HCT116 (cell line): ENCODE measurements at regions not wholly inside any gene's neighbourhood (a gene's known extent, or its start where the extent isn't known, plus 50 kb on each side); places are given as distances from the start of the nearest gene placed in this dataset.

ENCODE experiments used
- ATAC-seq: fragments of 200-7000 bp; cut with Tn5 transposase; 2 replicates; pipeline ENCODE4 v1.9.1; 2020; ENCODE audit warnings: mild to moderate bottlenecking, moderate library complexity
- BruUV-seq: library from RNA; stranded (reverse); fragments of 400-500 nt; replicated peaks from 2 replicates; lab custom pipeline; 2021; lab: Mats Ljungman, UMichigan
- CTCF ChIA-PET: fragments of 300-600 bp; sonication (Branson Sonifier 250); formaldehyde crosslinking; loops from one replicate; lab custom pipeline; 2021; ENCODE audit warnings: antibody characterized with exemption; lab: Charles Lee
- POLR2A ChIA-PET: fragments of 300-600, 350-600 bp; sonication (Branson Sonifier 250); formaldehyde crosslinking; loops from one replicate; lab custom pipeline; 2021; ENCODE audit warnings: antibody characterized with exemption; lab: Charles Lee
- RAD21 ChIA-PET, 2 experiments: fragments of 300-600 bp; sonication (Branson Sonifier 250); formaldehyde crosslinking; loops; one replicate each; lab custom pipeline; 2023; ENCODE audit warnings: low total read pairs in 2 of 2; ENCODE audit not compliant: uncharacterized antibody in 2 of 2, unreplicated experiment in 2 of 2, low non-redundant PET in 1 of 2; lab: Charles Lee
- DNase-seq: peaks from one replicate; pipeline ENCODE4 v3.0.0-alpha.2; 2010; ENCODE audit warnings: low read depth, low spot score
- H2AFZ ChIP-seq: fragments of 200-600 bp; shearing (Covaris generic), sonication (generic); 2 replicates; pipeline ENCODE4 v1.6.1; 2017; ENCODE audit warnings: low read depth, mixed run types, mixed read lengths, antibody characterized with exemption, low read length; ENCODE audit not compliant: poor library complexity, severe bottlenecking
- H3K27ac ChIP-seq: 2 replicates; pipeline ENCODE4 v1.5.1; 2012; ENCODE audit warnings: low read depth, low read length
- H3K27me3 ChIP-seq: fragments of 200-600 bp; sonication (generic); 2 replicates; pipeline ENCODE4 v1.6.1; 2016; ENCODE audit warnings: mixed run types, low read length, mixed read lengths; ENCODE audit not compliant: insufficient read depth
- H3K36me3 ChIP-seq, 2 experiments: fragments of 200-500 bp in 1 of 2; fragments of 200-600 bp in 1 of 2; sonication (Bioruptor generic) in 1 of 2; sonication (generic) in 1 of 2; 2 replicates each; pipeline versions ENCODE4 v1.5.1 to v1.6.1; 2014 to 2016; ENCODE audit warnings: low read length in 2 of 2, inconsistent platforms in 1 of 2, mixed read lengths in 1 of 2, mixed run types in 1 of 2; ENCODE audit not compliant: insufficient read depth in 2 of 2, control insufficient read depth in 1 of 2
- H3K4me1 ChIP-seq, 2 experiments: fragments of 200-600 bp in 1 of 2; sonication (generic) in 1 of 2; 2 replicates each; pipeline versions ENCODE4 v1.5.1 to v1.6.1; 2012 to 2017; ENCODE audit warnings: low read length in 2 of 2, inconsistent platforms in 1 of 2, mild to moderate bottlenecking in 1 of 2, mixed read lengths in 1 of 2, mixed run types in 1 of 2, moderate library complexity in 1 of 2; ENCODE audit not compliant: insufficient read depth in 2 of 2, control insufficient read depth in 1 of 2
- H3K4me2 ChIP-seq: fragments of 200-600 bp; sonication (generic); 2 replicates; pipeline ENCODE4 v1.6.1; 2017; ENCODE audit warnings: mixed run types, low read length, mixed read lengths
- H3K4me3 ChIP-seq, 2 experiments: fragments of 200-600 bp in 1 of 2; sonication (generic) in 1 of 2; replicated peaks in 1 of 2; 2 replicates each; pipeline ENCODE4 v1.5.1; 2011 to 2016; ENCODE audit warnings: low read length in 2 of 2, control low read depth in 1 of 2, low read depth in 1 of 2, mild to moderate bottlenecking in 1 of 2, mixed read lengths in 1 of 2, mixed run types in 1 of 2
- H3K79me2 ChIP-seq: fragments of 200-600 bp; sonication (generic); 2 replicates; pipeline ENCODE4 v1.6.1; 2017; ENCODE audit warnings: mild to moderate bottlenecking, mixed run types, low read length, moderate library complexity, mixed read lengths; ENCODE audit not compliant: insufficient read depth
- H3K9ac ChIP-seq: fragments of 200-600 bp; sonication (generic); 2 replicates; pipeline ENCODE4 v1.6.1; 2016; ENCODE audit warnings: low read length, mixed read lengths
- H3K9me2 ChIP-seq: fragments of 200-600 bp; sonication (generic), shearing (Covaris generic); 2 replicates; pipeline ENCODE4 v1.6.1; 2017; ENCODE audit warnings: mixed run types, mild to moderate bottlenecking, moderate library complexity; ENCODE audit not compliant: insufficient read depth
- H3K9me3 ChIP-seq, 2 experiments: fragments of 200-500 bp in 1 of 2; fragments of 200-600 bp in 1 of 2; sonication (Bioruptor generic) in 1 of 2; sonication (generic) in 1 of 2; 2 replicates each; pipeline ENCODE4 v1.6.1; 2014 to 2017; ENCODE audit warnings: low read length in 2 of 2, mixed read lengths in 2 of 2, inconsistent platforms in 1 of 2, low read depth in 1 of 2, mild to moderate bottlenecking in 1 of 2, mixed run types in 1 of 2, moderate library complexity in 1 of 2; ENCODE audit not compliant: control insufficient read depth in 1 of 2, insufficient read depth in 1 of 2
- H4K20me1 ChIP-seq: fragments of 200-600 bp; sonication (generic), shearing (Covaris generic); 2 replicates; pipeline ENCODE4 v1.6.1; 2017; ENCODE audit warnings: mixed run types, mild to moderate bottlenecking, moderate library complexity; ENCODE audit not compliant: insufficient read depth
- ATF3 ChIP-seq: IDR thresholded peaks from 2 replicates; pipeline ENCODE4 v1.6.1; 2012
- CBX3 ChIP-seq: IDR thresholded peaks from 2 replicates; pipeline ENCODE4 v1.6.1; 2012; ENCODE audit warnings: low read depth
- FOSL1 ChIP-seq: IDR thresholded peaks from 2 replicates; pipeline ENCODE4 v1.6.1; 2012; ENCODE audit warnings: low read depth
- JUND ChIP-seq: IDR thresholded peaks from 2 replicates; pipeline ENCODE4 v1.6.1; 2012
- MAX ChIP-seq: IDR thresholded peaks from 2 replicates; pipeline ENCODE4 v1.6.1; 2012
- POLR2A ChIP-seq: IDR thresholded peaks from 2 replicates; pipeline ENCODE4 v1.7.0; 2011; ENCODE audit warnings: borderline replicate concordance; ENCODE audit not compliant: insufficient read depth, insufficient read length; ENCODE audit errors: extremely low read depth
- POLR2AphosphoS5 ChIP-seq: IDR thresholded peaks from 2 replicates; pipeline ENCODE4 v1.6.1; 2011; ENCODE audit warnings: mild to moderate bottlenecking, low read depth, low read length, moderate library complexity
- SIN3A ChIP-seq: IDR thresholded peaks from 2 replicates; pipeline ENCODE4 v1.6.1; 2012; ENCODE audit warnings: low read depth
- TCF7L2 ChIP-seq: IDR thresholded peaks from 2 replicates; pipeline ENCODE4 v1.7.0; 2011; ENCODE audit warnings: borderline replicate concordance, inconsistent platforms; ENCODE audit not compliant: insufficient read depth, insufficient read length; ENCODE audit errors: extremely low read depth
- YY1 ChIP-seq: IDR thresholded peaks from 2 replicates; pipeline ENCODE4 v1.6.1; 2011; ENCODE audit warnings: low read length, low read depth, moderate library complexity, mild to moderate bottlenecking; ENCODE audit not compliant: insufficient replicate concordance; ENCODE audit errors: extremely low read depth
- ZFX ChIP-seq: fragments of 450-650 bp; IDR thresholded peaks from 2 replicates; pipeline ENCODE4 v1.6.1; 2017
- ZNF274 ChIP-seq: fragments of 200-500 bp; sonication (Bioruptor generic); IDR thresholded peaks from 2 replicates; pipeline ENCODE4 v1.6.1; 2014; ENCODE audit warnings: mild to moderate bottlenecking, low read depth, low read length, inconsistent platforms
- intact Hi-C: fragments of 100-400 bp; cut with micrococcal nuclease; formaldehyde crosslinking; loops from 2 replicates; pipeline ENCODE4 v1.10.0; 2022
- TF ChIP-seq, protein P1 (sequence below), 3 experiments: fragments of 200-600 bp in 1 of 3; sonication (generic) in 1 of 3; IDR thresholded peaks in 2 of 3; conservative IDR thresholded peaks in 1 of 3; 2 replicates each; pipeline ENCODE4 v1.5.1; 2012 to 2017; ENCODE audit warnings: low read depth in 2 of 3, low read length in 2 of 3, antibody characterized with exemption in 1 of 3, borderline replicate concordance in 1 of 3, control low read depth in 1 of 3, mild to moderate bottlenecking in 1 of 3, mixed read lengths in 1 of 3, mixed run types in 1 of 3, moderate library complexity in 1 of 3; ENCODE audit not compliant: insufficient read depth in 1 of 3

DNA sequence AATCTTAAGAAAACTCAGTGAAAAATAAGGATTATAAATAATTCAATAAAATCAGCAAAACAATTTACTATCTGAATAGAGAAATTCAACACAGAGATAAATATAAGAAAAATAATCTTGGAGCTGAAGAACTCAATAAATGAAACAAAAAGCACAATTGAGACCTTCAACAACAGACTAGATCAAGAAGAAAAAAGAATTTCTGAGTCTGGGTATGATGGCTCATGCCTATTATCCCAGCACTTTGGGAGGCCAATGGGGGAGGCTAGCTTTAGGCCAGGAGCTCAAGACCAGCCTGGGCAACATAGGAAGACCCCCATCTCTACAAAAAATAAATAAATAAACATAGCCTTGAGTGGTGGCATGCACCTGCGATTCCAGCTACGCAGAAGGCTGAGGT is 1295.7 kb upstream of the NRXN1 start:
- RAD21 ChIA-PET = no interaction called here
- no peak for ATAC-seq
- BruUV-seq = no TSS peak

More for the DNA sequence above, 1295.7 kb upstream of the NRXN1 start:
- no peak overlapping the region for H3K4me3 ChIP-seq
- H3K4me1 ChIP-seq = no peaks in the 10 kb centered on the region
- H3K27ac ChIP-seq = no peak overlapping the region
- H4K20me1 ChIP-seq = no peaks in the 10 kb centered on the region
- no peaks in the 10 kb centered on the region for H3K36me3 ChIP-seq
- no peak for DNase-seq
- intact Hi-C loops = no loop called here
- no peaks in the 10 kb centered on the region for H3K27me3 ChIP-seq
- H3K79me2 ChIP-seq = no peaks in the 10 kb centered on the region
- no peak overlapping the region for H2AFZ ChIP-seq
- no peak overlapping the region for H3K4me2 ChIP-seq
- no peaks in the 10 kb centered on the region for H3K9me2 ChIP-seq
- no peak overlapping the region for H3K9ac ChIP-seq
- POLR2A ChIA-PET = no interaction called here
- TF ChIP-seq POLR2A = no peak
- TF ChIP-seq ATF3 = no peak
- TF ChIP-seq POLR2AphosphoS5 = no peak
- no peak for TF ChIP-seq JUND
- TF ChIP-seq YY1 = no peak
- no peak for TF ChIP-seq ZNF274
- no peak for TF ChIP-seq TCF7L2
- TF ChIP-seq ZFX = no peak
- TF ChIP-seq FOSL1 = no peak
- TF ChIP-seq CBX3 = no peak
- no peak for TF ChIP-seq MAX
- TF ChIP-seq SIN3A = no peak
- TF ChIP-seq, protein P1, sequence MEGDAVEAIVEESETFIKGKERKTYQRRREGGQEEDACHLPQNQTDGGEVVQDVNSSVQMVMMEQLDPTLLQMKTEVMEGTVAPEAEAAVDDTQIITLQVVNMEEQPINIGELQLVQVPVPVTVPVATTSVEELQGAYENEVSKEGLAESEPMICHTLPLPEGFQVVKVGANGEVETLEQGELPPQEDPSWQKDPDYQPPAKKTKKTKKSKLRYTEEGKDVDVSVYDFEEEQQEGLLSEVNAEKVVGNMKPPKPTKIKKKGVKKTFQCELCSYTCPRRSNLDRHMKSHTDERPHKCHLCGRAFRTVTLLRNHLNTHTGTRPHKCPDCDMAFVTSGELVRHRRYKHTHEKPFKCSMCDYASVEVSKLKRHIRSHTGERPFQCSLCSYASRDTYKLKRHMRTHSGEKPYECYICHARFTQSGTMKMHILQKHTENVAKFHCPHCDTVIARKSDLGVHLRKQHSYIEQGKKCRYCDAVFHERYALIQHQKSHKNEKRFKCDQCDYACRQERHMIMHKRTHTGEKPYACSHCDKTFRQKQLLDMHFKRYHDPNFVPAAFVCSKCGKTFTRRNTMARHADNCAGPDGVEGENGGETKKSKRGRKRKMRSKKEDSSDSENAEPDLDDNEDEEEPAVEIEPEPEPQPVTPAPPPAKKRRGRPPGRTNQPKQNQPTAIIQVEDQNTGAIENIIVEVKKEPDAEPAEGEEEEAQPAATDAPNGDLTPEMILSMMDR (IDR thresholded peaks at IDR 0.05 in 2 of 3, conservative IDR thresholded peaks at IDR 0.05 in 1 of 3; ENCODE audit: borderline replicate concordance in 1 of 3, insufficient read depth in 1 of 3, low read depth in 2 of 3, low read length in 2 of 3) = no peak
- H3K9me3 ChIP-seq = peaks cover 0 to 5% of the 10 kb centered on the region in 2 experiments; a peak in 1 of 4 replicates
- CTCF ChIA-PET = no interaction called here
